Lung (tissue), 11 donors: ENCODE measurements at regions not wholly inside any gene's neighbourhood (a gene's known extent, or its start where the extent isn't known, plus 50 kb on each side); places are given as distances from the start of the nearest gene placed in this dataset.

ENCODE experiments used
- ATAC-seq: fragments of 200-7000 bp; cut with Tn5 transposase; one replicate; pipeline ENCODE4 v1.9.1; 2020; ENCODE audit warnings: moderate number of reproducible peaks; ENCODE audit not compliant: insufficient read depth, low FRiP score
- DNase-seq, 3 donors: peaks; one replicate each; pipeline ENCODE4 v3.0.0-alpha.2; 2013 to 2017
- H3K27ac ChIP-seq, 2 donors: one replicate each; pipeline ENCODE4 v1.5.1; 2013; ENCODE audit warnings: mild to moderate bottlenecking in 2 of 2, moderate library complexity in 2 of 2, control low read depth in 1 of 2, inconsistent platforms in 1 of 2, low read depth in 1 of 2, low read length in 1 of 2
- H3K27me3 ChIP-seq, 3 donors: one replicate each; pipeline ENCODE4 v1.5.1; 2013; ENCODE audit warnings: low read length in 2 of 3; ENCODE audit not compliant: control insufficient read depth in 3 of 3, insufficient read depth in 3 of 3
- H3K36me3 ChIP-seq, 4 donors: one replicate each; pipeline ENCODE4 v1.5.1; 2013; ENCODE audit warnings: low read length in 4 of 4, mild to moderate bottlenecking in 1 of 4, moderate library complexity in 1 of 4; ENCODE audit not compliant: control insufficient read depth in 4 of 4, insufficient read depth in 4 of 4
- H3K4me1 ChIP-seq, 5 donors: one replicate each; pipeline ENCODE4 v1.5.1; 2013; ENCODE audit warnings: low read length in 5 of 5, mild to moderate bottlenecking in 2 of 5, moderate library complexity in 1 of 5; ENCODE audit not compliant: control insufficient read depth in 5 of 5, insufficient read depth in 5 of 5
- H3K4me3 ChIP-seq: one replicate; pipeline ENCODE4 v1.5.1; 2013; ENCODE audit warnings: mild to moderate bottlenecking, control low read depth, moderate library complexity
- H3K9ac ChIP-seq, 2 donors: one replicate each; pipeline ENCODE4 v1.5.1; 2013; ENCODE audit warnings: low read length in 2 of 2, control low read depth in 1 of 2; ENCODE audit not compliant: insufficient read depth in 1 of 2
- H3K9me3 ChIP-seq, 4 donors: one replicate each; pipeline ENCODE4 v1.5.1; 2013; ENCODE audit warnings: low read length in 3 of 4, mild to moderate bottlenecking in 1 of 4, moderate library complexity in 1 of 4; ENCODE audit not compliant: control insufficient read depth in 4 of 4, insufficient read depth in 3 of 4
- WGBS, 2 donors: extraction: QIAGEN DNeasy Blood & Tissue Kit; methylation state at CpG; one replicate each; pipeline ENCODE4 v1.1.7; 2013; 5-methylcytosine and 5-hydroxymethylcytosine counted together
- TF ChIP-seq, protein P1 (sequence below): IDR thresholded peaks from 2 replicates; pipeline ENCODE4 v1.5.1; 2012; ENCODE audit warnings: mild to moderate bottlenecking; ENCODE audit errors: control extremely low read depth, extremely low read depth
- donor health status: control.
- donor health status: control.
- donor health status: Bipolar disorder and iron deficiency.
- donor health status: healthy.
- donor health status: DM: yes; HTN: yes; CAD: no.

DNA sequence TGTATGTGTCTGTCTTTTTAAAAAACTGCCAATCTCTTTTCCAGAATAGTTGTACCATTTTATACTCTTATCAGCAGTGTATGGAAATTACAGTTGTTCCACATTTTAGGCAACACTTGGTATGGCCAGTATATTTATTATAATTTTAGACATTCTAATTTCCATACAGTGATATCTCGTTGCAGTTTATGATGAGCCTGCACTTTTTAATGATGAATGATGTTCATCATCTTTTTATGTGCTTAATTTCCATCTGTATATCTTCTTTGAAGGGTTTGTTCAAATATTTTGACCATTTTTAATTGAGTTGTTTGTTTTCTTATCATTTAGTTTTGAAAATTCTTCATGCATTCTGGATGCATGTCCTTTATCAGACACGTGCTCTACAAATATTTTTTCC, 57.0 kb upstream of the UBE2E2 start:
- TF ChIP-seq, protein P1, sequence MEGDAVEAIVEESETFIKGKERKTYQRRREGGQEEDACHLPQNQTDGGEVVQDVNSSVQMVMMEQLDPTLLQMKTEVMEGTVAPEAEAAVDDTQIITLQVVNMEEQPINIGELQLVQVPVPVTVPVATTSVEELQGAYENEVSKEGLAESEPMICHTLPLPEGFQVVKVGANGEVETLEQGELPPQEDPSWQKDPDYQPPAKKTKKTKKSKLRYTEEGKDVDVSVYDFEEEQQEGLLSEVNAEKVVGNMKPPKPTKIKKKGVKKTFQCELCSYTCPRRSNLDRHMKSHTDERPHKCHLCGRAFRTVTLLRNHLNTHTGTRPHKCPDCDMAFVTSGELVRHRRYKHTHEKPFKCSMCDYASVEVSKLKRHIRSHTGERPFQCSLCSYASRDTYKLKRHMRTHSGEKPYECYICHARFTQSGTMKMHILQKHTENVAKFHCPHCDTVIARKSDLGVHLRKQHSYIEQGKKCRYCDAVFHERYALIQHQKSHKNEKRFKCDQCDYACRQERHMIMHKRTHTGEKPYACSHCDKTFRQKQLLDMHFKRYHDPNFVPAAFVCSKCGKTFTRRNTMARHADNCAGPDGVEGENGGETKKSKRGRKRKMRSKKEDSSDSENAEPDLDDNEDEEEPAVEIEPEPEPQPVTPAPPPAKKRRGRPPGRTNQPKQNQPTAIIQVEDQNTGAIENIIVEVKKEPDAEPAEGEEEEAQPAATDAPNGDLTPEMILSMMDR = no peak
- peaks cover 0 to 3% (median 0%) of the 10 kb centered on the region in 4 donors for H3K9me3 ChIP-seq
- ATAC-seq (no peak), DNase-seq (no peak)
- 73 to 89% methylated on average over 2 of the region's 2 CpGs for WGBS, 2 donors
- no peak overlapping the region for H3K4me3 ChIP-seq
- H3K27me3 ChIP-seq = no peaks in the 10 kb centered on the region
- H3K27ac ChIP-seq = no peak overlapping the region
- no peaks in the 10 kb centered on the region for H3K36me3 ChIP-seq
- no peak overlapping the region for H3K9ac ChIP-seq
- peaks cover 0 to 2% (median 0%) of the 10 kb centered on the region in 5 donors for H3K4me1 ChIP-seq

DNA sequence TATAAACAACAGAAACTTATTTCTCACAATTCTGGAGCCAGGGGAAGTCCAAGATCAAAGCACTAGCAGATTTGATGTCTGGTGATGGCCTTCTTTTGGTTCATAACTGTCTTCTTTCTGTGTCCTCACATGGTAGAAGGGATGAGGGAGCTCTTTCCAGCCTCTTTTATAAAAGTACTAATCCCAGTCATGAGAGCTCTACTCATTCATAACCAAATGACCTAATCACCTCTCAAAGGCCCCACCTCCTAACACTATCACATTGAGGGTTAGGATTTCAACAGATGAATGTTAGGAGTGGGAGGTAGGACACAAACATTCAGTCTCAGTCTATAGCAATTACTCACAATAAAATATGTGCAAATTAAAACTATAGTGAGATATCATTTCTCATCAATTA, 50.1 kb upstream of the UBE2E2 start:
- peaks cover 0 to 5% (median 2%) of the 10 kb centered on the region in 4 donors for H3K9me3 ChIP-seq
- TF ChIP-seq, protein P1 = no peak
- no peak for DNase-seq
- no peaks in the 10 kb centered on the region for H3K27me3 ChIP-seq
- no peak for ATAC-seq
- H3K4me3 ChIP-seq = no peak overlapping the region
- H3K4me1 ChIP-seq = peaks cover 0 to 7% (median 0%) of the 10 kb centered on the region in 5 donors
- no peak overlapping the region for H3K27ac ChIP-seq
- H3K9ac ChIP-seq = no peak overlapping the region
- no peaks in the 10 kb centered on the region for H3K36me3 ChIP-seq
